ENCODE measurements at regions not wholly inside any gene's neighbourhood (a gene's known extent, or its start where the extent isn't known, plus 50 kb on each side); places are given as distances from the start of the nearest gene placed in this dataset.

- TF ChIP-seq CTCF (IDR thresholded peaks at IDR 0.05; ENCODE audit: unreplicated experiment): no peak
Measured at GRCh38 chr7:34451183-34451582, 206.8 kb upstream of the NPSR1 start.

GRCh38 chr7:34451923-34452322, 206.1 kb upstream of the NPSR1 start:
- no TSS peak for BruUV-seq (replicated peaks)
- Mint-ChIP-seq H3K36me3 (ENCODE audit: insufficient read depth, unreplicated experiment) (no peaks in the 10 kb centered on the region), H3K27me3 (ENCODE audit: unreplicated experiment) (no peaks in the 10 kb centered on the region), H3K4me1 (ENCODE audit: low read depth, unreplicated experiment) (no peaks in the 10 kb centered on the region), H3K27ac (ENCODE audit: unreplicated experiment) (no peak overlapping the region), H3K9me3 (ENCODE audit: low read depth, unreplicated experiment) (no peaks in the 10 kb centered on the region), H3K4me3 (ENCODE audit: low read depth, unreplicated experiment) (no peak overlapping the region)
- intact Hi-C loops (cut with micrococcal nuclease; ENCODE audit: unreplicated experiment): no loop called here
- DNase-seq: no peak
- TF ChIP-seq CTCF (IDR thresholded peaks at IDR 0.05; ENCODE audit: unreplicated experiment): no peak
- CTCF ChIA-PET: interaction anchor here (1.0 kb wide), 1 partner anchor 127 kb away, joined by 3 read pairs; no protein-coding TSS in a partner anchor

More at GRCh38 chr7:34451183-34451582, 206.8 kb upstream of the NPSR1 start:
- Mint-ChIP-seq H3K27me3 (ENCODE audit: unreplicated experiment) (no peaks in the 10 kb centered on the region), H3K9me3 (ENCODE audit: low read depth, unreplicated experiment) (no peaks in the 10 kb centered on the region), H3K4me3 (ENCODE audit: low read depth, unreplicated experiment) (no peak overlapping the region), H3K27ac (ENCODE audit: unreplicated experiment) (no peak overlapping the region), H3K36me3 (ENCODE audit: insufficient read depth, unreplicated experiment) (no peaks in the 10 kb centered on the region), H3K4me1 (ENCODE audit: low read depth, unreplicated experiment) (no peaks in the 10 kb centered on the region)
- no TSS peak for BruUV-seq (replicated peaks)
- intact Hi-C loops (cut with micrococcal nuclease; ENCODE audit: unreplicated experiment): no loop called here
- no peak for DNase-seq
- CTCF ChIA-PET: interaction anchor here (0.7 kb wide), 1 partner anchor 131 kb away, joined by 5 read pairs; no protein-coding TSS in a partner anchor

- intact Hi-C loops (cut with micrococcal nuclease; ENCODE audit: unreplicated experiment): no loop called here
- no peak overlapping the region for H3K27ac Mint-ChIP-seq (ENCODE audit: unreplicated experiment)
- H3K36me3 Mint-ChIP-seq (ENCODE audit: insufficient read depth, unreplicated experiment): no peaks in the 10 kb centered on the region
- H3K9me3 Mint-ChIP-seq (ENCODE audit: low read depth, unreplicated experiment): no peaks in the 10 kb centered on the region
- no peaks in the 10 kb centered on the region for H3K27me3 Mint-ChIP-seq (ENCODE audit: unreplicated experiment)
- DNase-seq: no peak
- TF ChIP-seq CTCF (IDR thresholded peaks at IDR 0.05; ENCODE audit: unreplicated experiment): no peak
- H3K4me3 Mint-ChIP-seq (ENCODE audit: low read depth, unreplicated experiment): no peak overlapping the region
- H3K4me1 Mint-ChIP-seq (ENCODE audit: low read depth, unreplicated experiment): no peaks in the 10 kb centered on the region
- BruUV-seq (replicated peaks): no TSS peak
- CTCF ChIA-PET: interaction anchor here (1.0 kb wide), 1 partner anchor 127 kb away, joined by 3 read pairs; no protein-coding TSS in a partner anchor
Measured at GRCh38 chr7:34452363-34452762, 205.7 kb upstream of the NPSR1 start.

- H3K36me3 Mint-ChIP-seq (ENCODE audit: insufficient read depth, unreplicated experiment): no peaks in the 10 kb centered on the region
- intact Hi-C loops (cut with micrococcal nuclease; ENCODE audit: unreplicated experiment): no loop called here
- TF ChIP-seq CTCF (IDR thresholded peaks at IDR 0.05; ENCODE audit: unreplicated experiment): no peak
- H3K27me3 Mint-ChIP-seq (ENCODE audit: unreplicated experiment): peaks cover 4% of the 10 kb centered on the region
- no TSS peak for BruUV-seq (replicated peaks)
- no peaks in the 10 kb centered on the region for H3K9me3 Mint-ChIP-seq (ENCODE audit: low read depth, unreplicated experiment)
- no peak overlapping the region for H3K27ac Mint-ChIP-seq (ENCODE audit: unreplicated experiment)
- CTCF ChIA-PET: no interaction called here
- no peak for DNase-seq
- no peaks in the 10 kb centered on the region for H3K4me1 Mint-ChIP-seq (ENCODE audit: low read depth, unreplicated experiment)
- H3K4me3 Mint-ChIP-seq (ENCODE audit: low read depth, unreplicated experiment): no peak overlapping the region
Measured at GRCh38 chr7:34453150-34453549, 204.9 kb upstream of the NPSR1 start.

All from Calu3 (cell line).